SK-N-SH treated with all-trans-retinoic acid at 6 μM for 48 hours (cell line): ENCODE measurements at regions not wholly inside any gene's neighbourhood (a gene's known extent, or its start where the extent isn't known, plus 50 kb on each side); places are given as distances from the start of the nearest gene placed in this dataset.

Experiments
- ATAC-seq: fragments of 200-7000 bp; cut with Tn5 transposase; 3 replicates; pipeline ENCODE4 v1.9.1; 2020; ENCODE audit warnings: mild to moderate bottlenecking, moderate library complexity
- ARNTL ChIP-seq: fragments of 450-650 bp; formaldehyde crosslinking; IDR thresholded peaks from 2 replicates; pipeline ENCODE4 v1.5.0; 2020; ENCODE audit warnings: low read depth, mild to moderate bottlenecking, moderate library complexity, borderline replicate concordance
- BACH2 ChIP-seq: fragments of 250-450 bp; sonication (Bioruptor Pico); IDR thresholded peaks from 2 replicates; pipeline ENCODE4 v1.9.0; 2021; ENCODE audit warnings: mild to moderate bottlenecking, borderline replicate concordance
- CREB5 ChIP-seq: fragments of 250-450 bp; sonication (Bioruptor Pico); IDR thresholded peaks from 2 replicates; pipeline ENCODE4 v1.5.1; 2020; ENCODE audit warnings: low read depth, mild to moderate bottlenecking, moderate library complexity
- CSDC2 ChIP-seq: fragments of 250-450 bp; sonication (Bioruptor Pico); IDR thresholded peaks from 2 replicates; pipeline ENCODE4 v1.5.0; 2020; ENCODE audit warnings: mild to moderate bottlenecking, moderate library complexity
- CSRNP3 ChIP-seq: fragments of 250-450 bp; sonication (Bioruptor Pico); IDR thresholded peaks from 2 replicates; pipeline ENCODE4 v1.5.1; 2021; ENCODE audit warnings: mild to moderate bottlenecking, moderate library complexity
- ESRRG ChIP-seq: fragments of 250-450 bp; sonication (Bioruptor Pico); IDR thresholded peaks from 2 replicates; pipeline ENCODE4 v1.6.1; 2021; ENCODE audit warnings: mild to moderate bottlenecking
- GLIS3 ChIP-seq: fragments of 250-450 bp; sonication (Bioruptor Pico); IDR thresholded peaks from 2 replicates; pipeline ENCODE4 v1.5.0; 2020; ENCODE audit warnings: mild to moderate bottlenecking, moderate library complexity
- ISL1 ChIP-seq: fragments of 250-450 bp; sonication (Bioruptor Pico); IDR thresholded peaks from 2 replicates; pipeline ENCODE4 v2.1.2; 2022; ENCODE audit warnings: mild to moderate bottlenecking, moderate library complexity
- OSR1 ChIP-seq: fragments of 250-450 bp; sonication (Bioruptor Pico); IDR thresholded peaks from 2 replicates; pipeline ENCODE4 v1.8.0; 2022; ENCODE audit warnings: moderate library complexity, mild to moderate bottlenecking, inconsistent platforms
- PATZ1 ChIP-seq: fragments of 250-450 bp; sonication (Bioruptor Pico); IDR thresholded peaks from 2 replicates; pipeline ENCODE4 v1.8.0; 2020; ENCODE audit warnings: mild to moderate bottlenecking, moderate library complexity, borderline replicate concordance
- POU6F1 ChIP-seq: fragments of 250-450 bp; sonication (Bioruptor Pico); IDR thresholded peaks from 2 replicates; pipeline ENCODE4 v1.8.0; 2021; ENCODE audit warnings: low read depth, mild to moderate bottlenecking, moderate library complexity, borderline replicate concordance
- PPARA ChIP-seq: fragments of 250-450 bp; sonication (Bioruptor Pico); IDR thresholded peaks from 2 replicates; pipeline ENCODE4 v1.5.0; 2020; ENCODE audit warnings: mild to moderate bottlenecking, borderline replicate concordance
- RARB ChIP-seq: fragments of 250-450 bp; sonication (Bioruptor Pico); IDR thresholded peaks from 2 replicates; pipeline ENCODE4 v1.8.0; 2021; ENCODE audit warnings: mild to moderate bottlenecking, moderate library complexity
- SNAI2 ChIP-seq: fragments of 250-450 bp; sonication (Bioruptor Pico); IDR thresholded peaks from 2 replicates; pipeline ENCODE4 v1.5.0; 2020; ENCODE audit warnings: mild to moderate bottlenecking, moderate library complexity
- TCF4 ChIP-seq: fragments of 250-450 bp; sonication (Bioruptor Pico); IDR thresholded peaks from 2 replicates; pipeline ENCODE4 v1.8.0; 2021; ENCODE audit warnings: mild to moderate bottlenecking, moderate library complexity, borderline replicate concordance
- TOX ChIP-seq: fragments of 250-450 bp; sonication (Bioruptor Pico); IDR thresholded peaks from 2 replicates; pipeline ENCODE4 v1.8.0; 2021; ENCODE audit warnings: mild to moderate bottlenecking, moderate library complexity, borderline replicate concordance
- TSHZ2 ChIP-seq: fragments of 250-450 bp; sonication (Bioruptor Pico); IDR thresholded peaks from 2 replicates; pipeline ENCODE4 v1.5.0; 2020; ENCODE audit warnings: mild to moderate bottlenecking, moderate library complexity
- ZC3H10 ChIP-seq: fragments of 250-450 bp; sonication (Bioruptor Pico); IDR thresholded peaks from 2 replicates; pipeline ENCODE4 v1.5.1; 2021; ENCODE audit warnings: mild to moderate bottlenecking, moderate library complexity
- ZFP3 ChIP-seq: fragments of 250-450 bp; sonication (Bioruptor Pico); IDR thresholded peaks from 2 replicates; pipeline ENCODE4 v1.5.0; 2020; ENCODE audit warnings: mild to moderate bottlenecking, moderate library complexity
- ZFP30 ChIP-seq: fragments of 450-650 bp; formaldehyde crosslinking; IDR thresholded peaks from 2 replicates; pipeline ENCODE4 v1.5.0; 2022; ENCODE audit warnings: mild to moderate bottlenecking, moderate library complexity
- ZNF565 ChIP-seq: fragments of 450-650 bp; formaldehyde crosslinking; conservative IDR thresholded peaks from 2 replicates; pipeline ENCODE4 v1.5.0; 2020; ENCODE audit warnings: low read depth, mild to moderate bottlenecking, moderate library complexity
- ZNF8 ChIP-seq: fragments of 450-650 bp; formaldehyde crosslinking; IDR thresholded peaks from 2 replicates; pipeline ENCODE4 v1.5.0; 2020; ENCODE audit warnings: mild to moderate bottlenecking, moderate library complexity

GRCh38 chr6:79787626-79788025 is 156.5 kb downstream of the SH3BGRL2 start (continued):
- TF ChIP-seq ARNTL (CRISPR knock-in tag): no peak

- TF ChIP-seq BACH2 (CRISPR knock-in tag): no peak
- TF ChIP-seq RARB: no peak
- no peak for TF ChIP-seq CSRNP3
- no peak for TF ChIP-seq ZNF8 (CRISPR knock-in tag)
- no peak for TF ChIP-seq SNAI2 (CRISPR knock-in tag)
- TF ChIP-seq ESRRG (CRISPR knock-in tag): no peak
- no peak for TF ChIP-seq PPARA (CRISPR knock-in tag)
- TF ChIP-seq OSR1 (CRISPR knock-in tag): no peak
- TF ChIP-seq ZNF565 (CRISPR knock-in tag): no peak
- no peak for TF ChIP-seq TOX (CRISPR knock-in tag)
- no peak for TF ChIP-seq CREB5 (CRISPR knock-in tag)
- no peak for TF ChIP-seq POU6F1 (CRISPR knock-in tag)
- no peak for TF ChIP-seq GLIS3
- TF ChIP-seq ZFP3 (CRISPR knock-in tag): no peak
- ATAC-seq: peak; percentile 27; the same call in 1 of the 3 replicates
These were observed 153.2 kb downstream of the SH3BGRL2 start for GRCh38 chr6:79784395-79784753.

GRCh38 chr6:79783670-79784394 is 152.7 kb downstream of the SH3BGRL2 start:
- ATAC-seq: peak; percentile 56; the same call in 2 of the 3 replicates
- TF ChIP-seq CSDC2 (CRISPR knock-in tag): no peak
- peak; percentile 52; the same call in 1 of the 2 replicates for TF ChIP-seq TCF4 (CRISPR knock-in tag)

GRCh38 chr6:79782792-79783580 is 151.9 kb downstream of the SH3BGRL2 start:
- no peak for ATAC-seq
- TF ChIP-seq CREB5 (CRISPR knock-in tag) (no peak), TCF4 (CRISPR knock-in tag) (no peak), OSR1 (CRISPR knock-in tag) (no peak), RARB (no peak), SNAI2 (CRISPR knock-in tag) (no peak), ARNTL (CRISPR knock-in tag) (no peak), ZC3H10 (no peak), TSHZ2 (no peak), TOX (CRISPR knock-in tag) (no peak), ISL1 (CRISPR knock-in tag) (no peak), CSDC2 (CRISPR knock-in tag) (no peak), ZFP30 (CRISPR knock-in tag) (no peak), PATZ1 (CRISPR knock-in tag) (no peak)
- TF ChIP-seq, all 23 proteins: peak for 0
